NAMALWA (cell line): ENCODE measurements at regions not wholly inside any gene's neighbourhood (a gene's known extent, or its start where the extent isn't known, plus 50 kb on each side); places are given as distances from the start of the nearest gene placed in this dataset.
"Not testable (repeated sequence)": the region's sequence is repeated elsewhere in the genome, so short reads cannot be mapped to it uniquely, and the experiment has no call there.

Experiments used
- DNase-seq: peaks from one replicate; pipeline ENCODE4 v3.0.0-alpha.2; 2015; ENCODE audit warnings: low spot score

DNA sequence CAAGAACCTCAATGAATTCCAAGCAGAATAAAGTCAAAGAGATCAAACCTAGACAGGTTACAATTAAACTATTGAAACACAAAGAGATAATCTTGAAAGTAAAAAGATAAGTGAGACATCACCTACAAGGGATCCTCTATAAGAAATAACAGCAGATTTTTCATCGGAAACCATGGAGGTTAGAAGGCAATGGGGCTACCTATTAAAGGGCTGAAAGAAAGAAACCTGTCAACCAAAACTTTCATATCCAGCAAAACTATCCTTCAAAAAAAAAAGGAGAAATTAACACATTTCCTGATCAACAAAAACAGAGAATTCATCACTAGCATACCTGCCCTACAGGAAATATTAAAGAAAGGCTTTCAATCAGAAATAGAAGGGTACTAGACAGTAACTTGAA lies 244.9 kb downstream of the ARHGAP12 start:
- no peak for DNase-seq

DNA sequence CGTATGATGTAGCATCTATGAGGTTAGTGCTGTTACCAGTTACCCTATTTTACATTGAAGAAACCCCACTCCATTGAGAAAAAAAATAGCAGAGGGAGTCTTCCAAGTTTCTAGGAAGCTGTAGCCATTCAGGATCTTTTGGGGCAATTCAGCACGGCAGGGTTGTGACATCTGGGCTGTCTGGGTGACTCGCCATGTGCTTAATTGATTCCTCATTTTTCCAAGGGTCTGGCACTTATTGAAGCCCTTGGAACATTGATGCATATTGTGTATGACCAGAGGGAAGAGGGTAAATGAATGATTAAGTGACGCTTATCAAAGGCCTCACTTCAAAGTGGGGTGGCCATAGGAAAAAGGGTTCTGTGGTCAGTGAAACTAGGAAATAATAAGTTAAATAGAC lies 248.7 kb downstream of the ARHGAP12 start:
- no peak for DNase-seq

DNA sequence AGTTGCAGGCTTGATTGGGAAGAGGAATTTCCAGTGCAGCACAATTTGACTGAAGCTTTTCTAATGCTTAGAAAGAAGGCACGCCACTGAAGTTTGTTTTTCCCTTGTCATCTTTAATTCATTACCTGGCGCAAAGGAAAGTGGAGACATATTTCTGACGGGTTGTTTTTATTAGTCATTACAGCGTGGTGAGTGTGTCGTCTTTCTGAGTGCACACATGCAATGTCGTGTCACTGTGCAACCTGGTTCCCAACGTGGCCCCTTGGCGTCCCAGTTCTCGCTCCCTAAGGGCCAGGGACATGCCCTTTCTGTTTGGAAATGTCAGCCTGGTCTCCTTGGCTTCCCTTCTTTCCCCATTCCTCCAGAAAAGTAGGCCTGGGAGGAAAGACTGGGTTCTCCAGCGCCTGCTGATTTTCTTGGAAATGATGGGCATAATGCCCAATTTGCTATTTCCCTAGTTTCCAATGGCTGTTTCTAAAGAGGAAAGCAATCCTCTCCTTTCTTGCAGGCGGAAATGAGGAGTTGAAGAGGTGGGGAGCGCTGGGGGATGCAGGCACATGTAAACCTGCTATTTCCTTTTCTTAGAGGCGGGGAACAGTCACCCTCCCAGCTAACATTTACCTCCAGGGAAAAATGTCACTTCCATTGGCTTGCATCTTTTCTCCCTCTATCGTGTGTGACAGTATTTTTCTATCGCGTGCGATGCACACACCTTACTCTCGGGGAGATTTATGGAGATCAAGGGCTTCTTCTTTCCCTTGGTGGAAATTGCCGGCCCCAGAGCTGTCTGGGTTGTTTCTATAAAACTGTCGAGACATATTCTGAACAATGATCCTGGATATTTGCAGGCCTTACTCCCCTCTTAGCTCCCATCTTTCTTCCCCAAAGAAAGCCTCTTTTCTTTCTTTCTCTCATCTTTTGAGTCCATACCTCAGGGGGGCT lies 249.8 kb downstream of the ARHGAP12 start:
- no peak for DNase-seq

DNA sequence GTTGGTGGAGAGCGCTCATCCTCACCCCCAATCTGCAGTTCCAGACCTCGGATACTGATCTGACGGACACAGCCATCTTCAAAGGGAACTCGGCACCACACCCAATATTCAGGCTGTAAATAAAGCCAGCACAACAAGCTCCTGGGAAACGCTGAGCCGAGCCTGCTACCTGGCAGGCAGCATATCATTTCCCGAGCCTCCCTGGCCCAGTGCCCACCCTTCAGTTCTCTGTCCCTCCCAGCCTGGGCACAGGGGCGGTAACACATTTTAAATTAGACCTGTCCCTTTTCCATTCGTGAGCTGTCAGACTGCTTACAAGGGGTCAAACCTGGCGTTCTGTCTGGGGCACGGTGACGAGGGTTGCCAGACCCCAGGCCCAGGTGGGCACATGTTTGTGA lies 250.5 kb downstream of the ARHGAP12 start:
- DNase-seq = no peak

DNA sequence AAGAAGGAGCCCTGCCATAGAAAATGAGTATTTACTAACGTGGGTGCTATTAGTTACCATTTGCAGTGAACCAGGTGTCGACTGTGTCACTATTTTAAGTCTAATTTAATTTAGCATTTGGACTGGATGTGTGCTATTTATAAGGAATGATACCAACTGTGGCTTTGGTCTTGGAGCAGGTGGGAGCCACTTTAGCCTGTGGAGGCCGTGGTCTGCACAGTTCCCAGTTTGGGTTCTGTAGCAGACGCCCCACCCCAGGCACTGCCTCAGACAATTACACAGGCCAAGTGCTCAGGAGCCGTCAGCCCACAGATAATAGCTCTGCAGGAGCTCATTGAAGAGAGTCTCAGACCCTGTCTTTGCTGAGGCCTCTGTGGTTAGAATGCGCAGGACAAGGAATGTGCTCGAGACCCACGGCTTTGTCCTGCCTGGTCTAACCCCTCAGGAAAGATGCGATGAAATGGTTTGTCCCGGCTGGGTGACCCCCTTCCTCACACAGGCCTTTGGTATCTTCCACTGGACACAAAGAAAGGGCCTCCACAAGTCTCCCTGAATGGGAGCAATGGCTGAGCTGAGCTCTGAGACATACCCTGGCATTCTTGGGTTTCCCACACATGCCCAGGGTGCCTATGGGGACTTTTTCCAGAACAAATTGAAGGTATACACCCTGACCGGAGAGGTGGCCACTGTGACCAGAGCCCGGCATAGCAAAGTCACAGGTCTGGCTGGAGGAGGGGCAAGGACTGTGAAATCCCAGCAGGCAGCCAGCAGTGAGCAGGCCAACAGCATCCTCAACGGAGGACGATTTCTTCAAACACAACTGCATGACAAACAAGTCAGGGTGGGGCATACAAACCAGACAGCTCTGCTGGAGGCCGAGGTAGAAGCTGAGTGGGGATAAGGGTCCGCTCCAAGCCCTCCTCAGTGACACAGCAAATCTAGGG lies 251.2 kb downstream of the ARHGAP12 start:
- no peak for DNase-seq

DNA sequence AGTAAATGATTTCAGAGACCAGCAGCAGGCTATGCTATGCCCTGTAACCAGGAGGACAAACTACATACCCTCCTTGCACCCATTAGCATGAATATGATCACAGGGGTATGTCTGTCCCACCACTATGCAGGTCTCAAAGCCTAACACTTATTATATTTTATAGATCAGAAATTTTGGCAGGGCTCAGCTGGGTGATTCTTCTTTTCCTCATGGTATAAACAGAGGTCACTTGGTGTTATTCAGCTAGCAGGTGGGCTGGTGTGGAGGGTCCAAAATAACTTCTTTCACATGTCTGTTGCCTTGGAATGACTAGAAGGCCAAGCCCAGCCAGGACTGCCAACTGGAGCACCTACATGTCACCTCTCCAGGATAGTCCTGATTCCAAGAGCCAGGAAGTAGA lies 252.9 kb downstream of the ARHGAP12 start:
- DNase-seq = no peak

DNA sequence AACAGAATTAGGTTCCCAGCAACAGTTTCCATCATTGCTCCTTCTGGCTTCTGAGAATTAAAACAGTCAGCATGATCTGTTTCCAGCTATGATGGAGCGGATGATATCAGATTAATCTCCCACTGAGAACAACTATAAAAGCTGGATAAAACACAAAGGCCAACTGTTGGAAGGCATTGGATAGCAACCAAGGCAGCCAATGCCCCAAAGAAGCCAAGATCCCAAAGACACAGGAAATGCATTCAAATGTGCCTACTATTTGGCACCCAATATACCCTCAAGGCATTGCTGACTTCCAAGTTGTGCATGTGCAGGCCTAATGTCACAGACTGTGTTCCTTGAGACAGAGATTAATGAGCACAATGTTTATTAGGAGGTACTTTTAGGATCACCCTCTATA lies 259.3 kb downstream of the ARHGAP12 start:
- no peak for DNase-seq

DNA sequence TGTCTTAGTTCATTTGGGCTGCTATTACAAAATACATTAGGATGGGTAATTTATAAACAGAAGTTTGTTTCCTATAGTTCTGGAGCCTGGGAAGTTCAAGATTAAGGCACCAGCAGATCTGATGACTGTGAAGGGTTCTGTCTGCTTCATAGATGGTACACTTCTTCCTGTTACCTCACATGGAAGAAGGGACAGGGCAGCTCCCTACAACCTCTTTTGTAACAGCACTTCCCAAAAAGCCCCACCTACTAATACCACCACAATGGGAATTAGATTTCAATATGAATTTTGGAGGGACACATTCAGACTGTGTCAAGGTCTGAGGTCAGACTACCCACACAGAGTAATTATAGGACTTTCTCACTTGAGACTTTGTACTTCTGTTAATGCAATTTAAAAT lies 260.3 kb downstream of the ARHGAP12 start:
- DNase-seq = no peak

DNA sequence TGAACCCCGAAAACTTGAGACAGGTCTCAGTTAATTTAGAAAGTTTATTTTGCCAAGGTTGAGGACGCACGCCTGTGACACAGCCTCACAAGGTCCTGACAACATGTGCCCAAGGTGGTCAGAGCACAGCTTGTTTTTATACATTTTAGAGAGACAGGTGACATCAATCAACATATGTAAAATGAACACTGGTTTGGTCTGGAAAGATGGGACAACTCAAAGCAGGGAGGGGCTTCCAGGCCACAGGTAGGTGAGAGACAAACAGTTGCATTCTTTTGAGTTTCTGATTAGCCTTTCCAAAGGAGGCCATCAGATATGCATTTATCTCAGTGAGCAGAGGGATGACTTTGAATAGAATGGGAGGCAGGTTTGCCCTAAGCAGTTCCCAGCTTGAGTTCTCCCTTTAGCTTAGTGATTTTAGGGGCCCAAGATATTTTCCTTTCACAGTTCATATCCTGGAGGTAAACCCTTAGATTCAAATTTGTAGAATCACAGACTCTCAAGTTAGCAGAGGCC lies 262.8 kb downstream of the ARHGAP12 start:
- DNase-seq = not testable (repeated sequence)

DNA sequence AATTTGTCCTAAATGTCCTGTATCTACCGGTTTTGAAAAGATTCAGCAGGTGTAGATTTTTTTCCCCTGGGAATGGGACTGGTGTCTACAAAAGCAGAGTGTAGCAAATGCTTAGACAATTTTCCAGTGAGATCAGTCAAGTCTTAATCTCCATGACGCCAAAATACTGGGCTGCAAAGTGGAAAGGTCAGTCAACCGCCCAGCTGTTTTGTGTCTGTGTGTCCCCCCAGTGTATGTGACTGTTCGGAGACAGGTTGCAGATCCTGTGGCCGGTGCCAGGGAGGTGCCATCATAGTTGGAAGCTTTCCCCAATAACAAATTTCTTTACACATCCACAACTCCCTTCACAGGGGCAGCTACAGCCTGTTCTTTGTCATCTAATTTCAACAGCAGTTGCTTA lies 263.8 kb downstream of the ARHGAP12 start:
- no peak for DNase-seq

DNA sequence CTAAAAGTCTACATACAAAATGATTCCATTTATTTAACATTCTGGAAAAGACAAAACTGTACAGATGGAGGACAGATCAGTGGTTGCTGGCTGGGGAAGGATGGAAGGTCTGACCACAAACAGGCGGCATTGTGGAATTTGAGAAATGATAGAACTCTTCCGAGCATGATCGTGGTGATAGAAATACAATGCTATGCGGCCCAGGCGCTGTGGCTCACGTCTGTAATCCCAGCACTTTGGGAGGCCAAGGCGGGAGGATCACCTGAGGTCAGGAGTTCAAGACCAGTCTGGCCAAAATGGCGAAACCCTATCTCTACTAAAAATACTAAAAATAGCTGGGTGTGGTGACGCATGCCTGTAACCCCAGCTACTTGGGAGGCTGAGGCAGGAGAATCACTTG lies 264.6 kb downstream of the ARHGAP12 start:
- not testable (repeated sequence) for DNase-seq

DNA sequence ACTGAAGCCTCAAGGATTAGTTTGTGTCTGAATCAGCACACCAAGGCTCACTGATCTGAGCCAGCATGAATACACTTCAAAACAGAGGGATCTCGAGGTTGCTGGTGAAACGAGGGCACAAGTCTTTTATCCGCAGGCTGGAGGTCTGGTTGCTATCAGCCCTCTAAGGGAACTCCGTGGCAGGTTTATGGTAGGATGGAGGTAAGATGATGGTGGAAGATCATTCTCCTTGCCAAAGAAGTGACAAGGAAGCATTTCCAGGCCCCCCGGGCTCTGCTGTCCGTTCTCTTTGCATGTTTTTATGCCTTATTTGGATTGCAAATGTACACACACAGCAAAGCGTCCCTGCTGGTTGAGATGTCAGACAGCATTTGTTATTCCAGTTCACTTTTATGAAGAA lies 268.3 kb downstream of the ARHGAP12 start:
- DNase-seq = no peak

DNA sequence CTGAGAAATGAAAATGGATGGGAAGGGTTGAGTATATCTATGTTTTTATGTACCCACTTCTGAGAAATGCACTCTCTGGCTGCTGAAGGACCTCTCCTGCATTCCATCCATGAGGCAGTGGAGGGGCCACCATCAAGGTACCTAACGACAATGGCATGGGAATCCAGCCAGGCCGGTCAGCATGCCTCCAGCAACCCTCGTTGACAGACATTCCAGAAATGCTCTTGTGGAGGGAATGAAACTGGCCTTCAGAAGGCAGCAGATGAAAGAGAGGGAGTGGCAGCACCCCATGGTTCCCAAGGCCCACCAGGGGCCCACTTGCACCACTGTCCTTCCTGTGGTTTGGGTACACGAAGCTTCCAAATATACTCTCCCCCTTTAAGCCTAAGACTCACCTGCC lies 269.0 kb downstream of the ARHGAP12 start:
- no peak for DNase-seq

DNA sequence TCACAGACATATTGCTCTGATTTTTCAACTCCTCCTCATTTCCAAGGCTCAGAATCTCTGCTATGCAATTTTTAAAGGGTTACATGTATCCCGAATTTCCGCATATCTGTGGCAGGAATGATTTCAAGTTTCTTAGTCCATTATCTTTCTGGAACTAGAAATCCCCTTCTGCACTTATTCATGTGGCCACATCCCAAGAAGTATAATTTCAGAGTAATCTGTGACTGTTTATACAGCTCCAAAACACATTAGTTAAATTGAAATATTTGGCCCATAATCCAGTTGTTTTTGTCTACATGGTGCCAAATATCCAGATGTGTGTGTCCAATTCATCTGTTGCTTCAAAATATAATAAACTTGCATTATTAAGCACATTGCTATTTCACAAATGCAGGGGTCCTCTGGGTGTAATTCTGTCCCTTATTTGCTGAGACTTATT lies 271.2 kb downstream of the ARHGAP12 start:
- DNase-seq = no peak

DNA sequence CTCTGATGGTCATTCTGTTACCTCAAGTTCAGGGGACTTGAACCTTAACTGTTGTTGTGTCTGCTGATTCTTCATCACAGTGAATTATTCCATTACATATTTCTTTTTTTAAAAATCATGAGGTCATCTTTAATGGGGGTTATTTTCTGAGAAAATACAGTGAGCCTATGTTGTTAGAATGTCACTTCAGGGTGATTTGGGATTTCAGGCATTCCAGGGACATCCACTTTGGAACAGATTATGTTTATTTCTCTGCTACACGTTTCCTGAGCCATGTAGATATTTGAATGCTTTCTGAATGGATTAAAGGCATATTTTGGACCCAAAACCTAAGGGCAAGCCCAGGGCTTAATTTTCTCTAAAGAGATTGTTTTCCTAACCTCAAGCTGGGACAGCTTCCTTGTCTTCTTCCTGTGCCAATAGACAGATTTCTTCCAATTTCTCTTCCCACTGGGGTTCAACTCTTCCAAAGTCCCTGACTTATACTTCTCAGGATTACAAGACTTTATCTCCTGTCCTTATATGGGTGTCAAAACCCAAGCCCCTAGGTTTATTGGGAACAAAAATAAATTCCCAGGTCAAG lies 271.7 kb downstream of the ARHGAP12 start:
- no peak for DNase-seq

DNA sequence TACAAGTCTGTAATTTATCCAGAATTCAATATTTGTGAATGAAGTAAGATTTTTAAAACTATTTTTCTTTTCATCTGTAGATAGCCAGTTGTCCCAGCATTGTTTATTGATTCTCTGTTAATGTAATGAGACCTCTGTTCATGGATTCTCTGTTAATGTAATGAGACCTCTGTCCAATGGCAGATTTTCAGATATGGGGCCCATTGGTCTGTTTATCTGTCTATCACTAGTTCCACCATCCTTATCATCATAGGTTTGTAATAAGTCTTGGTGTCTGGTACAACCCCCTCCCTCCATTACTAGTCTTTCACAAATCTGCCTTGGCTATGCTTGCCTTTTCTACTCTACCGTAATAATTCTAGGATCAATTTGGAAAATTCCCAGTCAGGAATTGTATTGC lies 276.6 kb downstream of the ARHGAP12 start:
- no peak for DNase-seq

DNA sequence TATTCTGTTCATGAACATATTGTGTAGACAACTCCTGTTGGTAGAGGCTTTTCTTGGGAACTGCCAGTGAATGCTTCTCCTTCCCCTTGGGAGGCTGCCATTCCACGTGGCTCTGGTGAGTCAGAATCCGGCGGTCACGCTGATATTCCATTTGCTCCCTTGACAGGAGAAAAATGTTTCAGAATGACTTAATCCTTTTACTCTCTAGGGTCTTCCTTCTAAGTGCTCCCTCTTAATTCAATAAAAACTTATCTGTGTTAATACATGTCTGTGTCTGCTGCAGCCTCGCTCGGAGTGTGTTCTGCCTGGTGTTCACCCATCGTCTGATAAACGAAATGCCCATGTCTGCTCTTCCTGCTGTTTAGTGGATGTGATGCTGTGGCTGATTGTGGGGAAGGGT lies 278.6 kb downstream of the ARHGAP12 start:
- no peak for DNase-seq

DNA sequence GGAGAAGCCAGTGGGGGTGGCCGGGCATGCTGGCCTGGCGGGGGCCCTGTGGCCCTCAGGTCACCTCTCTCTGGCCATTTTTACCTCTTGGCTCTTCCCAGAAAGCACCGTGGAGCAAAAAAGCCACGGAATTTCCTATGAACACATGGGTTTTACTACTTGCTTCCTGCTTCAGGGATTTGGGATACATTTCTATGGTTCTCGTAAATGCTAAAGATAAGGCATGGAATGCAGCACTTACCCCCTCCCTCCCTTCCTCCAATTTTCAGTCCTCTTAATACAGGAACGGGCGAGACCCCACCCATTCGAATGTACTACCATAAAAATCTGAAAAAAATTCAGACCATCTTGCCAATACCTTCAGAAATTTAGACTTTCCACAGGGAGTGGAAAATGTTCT lies 279.7 kb downstream of the ARHGAP12 start:
- DNase-seq = no peak

DNA sequence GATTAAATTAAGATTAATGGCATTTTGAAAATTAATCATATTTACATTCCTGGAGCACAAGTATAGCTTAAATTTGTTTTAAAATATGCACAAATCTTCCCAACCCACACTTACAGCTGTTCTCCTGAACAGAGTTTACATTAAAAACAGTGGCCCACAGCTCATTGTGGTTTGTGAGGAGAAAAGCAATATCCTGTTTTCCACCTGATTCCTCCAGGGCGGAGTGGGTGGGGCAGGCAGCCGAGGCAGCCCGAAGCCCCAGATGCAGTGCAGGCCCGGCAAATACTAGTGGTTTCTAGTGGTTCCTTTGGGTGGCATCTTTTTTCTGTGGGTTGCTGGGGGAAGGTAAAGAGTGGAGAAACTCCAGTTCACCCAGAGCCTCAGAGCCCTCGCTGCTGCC lies 280.8 kb downstream of the ARHGAP12 start:
- DNase-seq = no peak

DNA sequence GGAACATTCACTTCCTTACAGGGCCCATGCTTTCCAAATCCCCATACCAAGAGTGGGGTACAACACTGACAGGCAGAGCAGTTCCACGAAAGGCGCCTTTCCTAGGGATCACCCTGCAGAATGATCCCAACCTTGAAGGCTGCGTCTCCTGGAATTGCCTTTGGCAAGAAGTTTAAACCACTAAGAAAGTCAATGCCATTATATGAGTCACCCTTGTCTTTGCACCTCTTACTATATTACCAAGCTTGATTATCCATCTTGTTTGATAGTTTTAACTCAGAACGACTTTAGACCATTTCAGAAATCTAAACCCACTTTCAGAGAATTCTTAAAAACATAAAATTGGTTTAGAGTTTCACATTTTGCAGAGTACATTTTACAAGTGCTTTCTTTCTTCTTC lies 282.1 kb downstream of the ARHGAP12 start:
- DNase-seq = no peak

DNA sequence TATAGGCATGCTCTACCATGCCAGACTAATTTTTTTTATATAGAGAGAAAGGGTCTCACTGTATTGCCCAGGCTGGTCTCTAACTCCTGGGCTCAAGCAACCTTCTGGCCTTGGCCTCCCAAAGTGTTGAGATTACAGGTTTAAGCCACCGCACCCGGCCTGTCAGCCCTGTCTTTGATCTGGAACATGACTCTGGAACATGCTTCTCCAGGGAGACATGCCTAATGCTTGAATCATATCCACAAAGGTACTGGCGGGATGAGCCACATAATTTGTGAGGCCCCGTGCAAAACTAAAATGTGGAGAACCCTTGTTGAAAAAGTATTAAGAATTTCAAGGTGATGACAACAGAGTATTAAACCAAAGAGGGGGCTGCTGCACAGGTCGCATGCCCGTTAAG lies 282.8 kb downstream of the ARHGAP12 start:
- no peak for DNase-seq

DNA sequence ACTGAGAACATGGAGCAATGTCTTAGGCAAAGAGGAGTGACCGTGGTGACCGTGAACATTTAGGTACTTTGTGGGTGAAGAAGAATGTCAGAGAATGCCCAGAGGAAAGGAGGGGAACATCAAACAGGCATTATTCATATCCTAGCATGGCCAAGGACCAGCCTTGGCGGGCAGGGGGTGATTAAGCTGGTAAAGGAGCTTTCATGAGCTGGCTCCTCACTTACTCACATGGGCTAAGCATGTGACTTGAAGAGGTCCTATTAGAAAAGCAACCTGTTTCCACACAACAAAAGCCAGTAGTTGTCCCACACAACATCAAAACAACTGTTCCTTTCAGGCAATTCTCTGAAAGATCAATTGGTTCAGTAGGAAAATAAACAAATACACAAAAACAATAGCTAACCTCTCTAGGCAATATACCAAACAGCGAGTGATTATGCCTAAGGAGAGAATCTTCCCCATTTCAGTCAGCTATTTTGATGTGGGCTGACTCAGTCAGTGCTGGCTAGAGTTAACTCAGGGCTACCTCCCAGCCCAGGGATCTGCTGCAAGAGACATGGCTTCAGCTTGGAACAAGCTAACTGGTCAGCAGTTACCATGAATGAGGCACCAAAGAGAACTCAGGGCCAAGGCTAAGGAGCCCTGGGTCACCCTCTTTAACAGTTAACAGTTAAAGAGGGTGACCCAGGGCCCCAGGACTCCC lies 283.5 kb downstream of the ARHGAP12 start:
- no peak for DNase-seq
